ENCODE measurements at regions not wholly inside any gene's neighbourhood (a gene's known extent, or its start where the extent isn't known, plus 50 kb on each side); places are given as distances from the start of the nearest gene placed in this dataset.
A peak's percentile ranks its signal among the peaks of the same experiment; 100 is the strongest.

GRCh38 chr2:64348386-64349130, 105.4 kb upstream of the LGALSL start:
- Histone ChIP-seq H3K4me3 (ENCODE audit: low read depth in 1 of 2, low read length in 2 of 2) (no peak overlapping the region), H3K9ac (ENCODE audit: low read depth in 1 of 2, low read length in 2 of 2) (no peak overlapping the region), H3K27ac (ENCODE audit: low read depth, low read length) (no peak overlapping the region), H3K36me3 (ENCODE audit: control insufficient read depth in 1 of 2, insufficient read depth in 2 of 2, low read length in 2 of 2) (no peaks in the 10 kb centered on the region), H3K4me1 (ENCODE audit: control insufficient read depth in 1 of 2, insufficient read depth in 2 of 2, low read length in 2 of 2) (no peaks in the 10 kb centered on the region), H3K27me3 (ENCODE audit: control insufficient read depth in 1 of 2, insufficient read depth in 2 of 2, low read length in 2 of 2) (no peaks in the 10 kb centered on the region), H3K9me3 (ENCODE audit: control insufficient read depth in 1 of 2, low read length in 2 of 2) (no peaks in the 10 kb centered on the region)

- Histone ChIP-seq H3K4me1 (ENCODE audit: control insufficient read depth in 1 of 2, insufficient read depth in 2 of 2, low read length in 2 of 2) (no peaks in the 10 kb centered on the region), H3K27me3 (ENCODE audit: control insufficient read depth in 1 of 2, insufficient read depth in 2 of 2, low read length in 2 of 2) (no peaks in the 10 kb centered on the region), H3K4me3 (ENCODE audit: low read depth in 1 of 2, low read length in 2 of 2) (no peak overlapping the region), H3K9me3 (ENCODE audit: control insufficient read depth in 1 of 2, low read length in 2 of 2) (no peaks in the 10 kb centered on the region), H3K9ac (ENCODE audit: low read depth in 1 of 2, low read length in 2 of 2) (no peak overlapping the region), H3K36me3 (ENCODE audit: control insufficient read depth in 1 of 2, insufficient read depth in 2 of 2, low read length in 2 of 2) (no peaks in the 10 kb centered on the region), H3K27ac (ENCODE audit: low read depth, low read length) (no peak overlapping the region)
Measured at GRCh38 chr2:64349131-64349530, 104.8 kb upstream of the LGALSL start.

GRCh38 chr2:64350996-64351395, 103.0 kb upstream of the LGALSL start:
- H3K9me3 ChIP-seq (ENCODE audit: control insufficient read depth in 1 of 2, low read length in 2 of 2) = no peaks in the 10 kb centered on the region
- no peaks in the 10 kb centered on the region for H3K36me3 ChIP-seq (ENCODE audit: control insufficient read depth in 1 of 2, insufficient read depth in 2 of 2, low read length in 2 of 2)
- H3K4me1 ChIP-seq (ENCODE audit: control insufficient read depth in 1 of 2, insufficient read depth in 2 of 2, low read length in 2 of 2) = no peaks in the 10 kb centered on the region
- no peak overlapping the region for H3K4me3 ChIP-seq (ENCODE audit: low read depth in 1 of 2, low read length in 2 of 2)
- H3K27ac ChIP-seq (ENCODE audit: low read depth, low read length) = no peak overlapping the region
- H3K27me3 ChIP-seq (ENCODE audit: control insufficient read depth in 1 of 2, insufficient read depth in 2 of 2, low read length in 2 of 2) = no peaks in the 10 kb centered on the region
- H3K9ac ChIP-seq (ENCODE audit: low read depth in 1 of 2, low read length in 2 of 2) = no peak overlapping the region

GRCh38 chr2:64352292-64352691, 101.7 kb upstream of the LGALSL start:
- no peaks in the 10 kb centered on the region for H3K4me1 ChIP-seq (ENCODE audit: control insufficient read depth in 1 of 2, insufficient read depth in 2 of 2, low read length in 2 of 2)
- no peak overlapping the region for H3K4me3 ChIP-seq (ENCODE audit: low read depth in 1 of 2, low read length in 2 of 2)
- no peaks in the 10 kb centered on the region for H3K27me3 ChIP-seq (ENCODE audit: control insufficient read depth in 1 of 2, insufficient read depth in 2 of 2, low read length in 2 of 2)
- no peak overlapping the region for H3K9ac ChIP-seq (ENCODE audit: low read depth in 1 of 2, low read length in 2 of 2)
- H3K9me3 ChIP-seq (ENCODE audit: control insufficient read depth in 1 of 2, low read length in 2 of 2) = no peaks in the 10 kb centered on the region
- H3K27ac ChIP-seq (ENCODE audit: low read depth, low read length) = no peak overlapping the region
- H3K36me3 ChIP-seq (ENCODE audit: control insufficient read depth in 1 of 2, insufficient read depth in 2 of 2, low read length in 2 of 2) = no peaks in the 10 kb centered on the region

GRCh38 chr2:64354857-64355680, 98.9 kb upstream of the LGALSL start:
- Histone ChIP-seq H3K9ac (ENCODE audit: low read depth in 1 of 2, low read length in 2 of 2) (no peak overlapping the region), H3K9me3 (ENCODE audit: control insufficient read depth in 1 of 2, low read length in 2 of 2) (no peaks in the 10 kb centered on the region), H3K27me3 (ENCODE audit: control insufficient read depth in 1 of 2, insufficient read depth in 2 of 2, low read length in 2 of 2) (no peaks in the 10 kb centered on the region), H3K27ac (ENCODE audit: low read depth, low read length) (no peak overlapping the region), H3K36me3 (ENCODE audit: control insufficient read depth in 1 of 2, insufficient read depth in 2 of 2, low read length in 2 of 2) (no peaks in the 10 kb centered on the region), H3K4me1 (ENCODE audit: control insufficient read depth in 1 of 2, insufficient read depth in 2 of 2, low read length in 2 of 2) (peaks cover 6 to 8% of the 10 kb centered on the region in 2 donors), H3K4me3 (ENCODE audit: low read depth in 1 of 2, low read length in 2 of 2) (no peak overlapping the region)

GRCh38 chr2:64356906-64357305, 97.1 kb upstream of the LGALSL start:
- Histone ChIP-seq H3K4me3 (ENCODE audit: low read depth in 1 of 2, low read length in 2 of 2) (no peak overlapping the region), H3K9me3 (ENCODE audit: control insufficient read depth in 1 of 2, low read length in 2 of 2) (no peaks in the 10 kb centered on the region), H3K4me1 (ENCODE audit: control insufficient read depth in 1 of 2, insufficient read depth in 2 of 2, low read length in 2 of 2) (peaks cover 7 to 14% of the 10 kb centered on the region in 2 donors), H3K36me3 (ENCODE audit: control insufficient read depth in 1 of 2, insufficient read depth in 2 of 2, low read length in 2 of 2) (no peaks in the 10 kb centered on the region), H3K27ac (ENCODE audit: low read depth, low read length) (no peak overlapping the region), H3K9ac (ENCODE audit: low read depth in 1 of 2, low read length in 2 of 2) (no peak overlapping the region), H3K27me3 (ENCODE audit: control insufficient read depth in 1 of 2, insufficient read depth in 2 of 2, low read length in 2 of 2) (no peaks in the 10 kb centered on the region)

- no peaks in the 10 kb centered on the region for H3K9me3 ChIP-seq (ENCODE audit: control insufficient read depth in 1 of 2, low read length in 2 of 2)
- peak overlapping the region; percentile 5 to 13 for H3K4me3 ChIP-seq (ENCODE audit: low read depth in 1 of 2, low read length in 2 of 2)
- H3K27ac ChIP-seq (ENCODE audit: low read depth, low read length) = no peak overlapping the region
- peaks cover 7 to 26% of the 10 kb centered on the region in 2 donors for H3K4me1 ChIP-seq (ENCODE audit: control insufficient read depth in 1 of 2, insufficient read depth in 2 of 2, low read length in 2 of 2)
- H3K36me3 ChIP-seq (ENCODE audit: control insufficient read depth in 1 of 2, insufficient read depth in 2 of 2, low read length in 2 of 2) = no peaks in the 10 kb centered on the region
- H3K27me3 ChIP-seq (ENCODE audit: control insufficient read depth in 1 of 2, insufficient read depth in 2 of 2, low read length in 2 of 2) = no peaks in the 10 kb centered on the region
- H3K9ac ChIP-seq (ENCODE audit: low read depth in 1 of 2, low read length in 2 of 2) = peak overlapping the region; percentile 16 to 51
Measured at GRCh38 chr2:64359171-64359891, 94.6 kb upstream of the LGALSL start.

GRCh38 chr2:64359892-64360657, 93.9 kb upstream of the LGALSL start:
- Histone ChIP-seq H3K27me3 (ENCODE audit: control insufficient read depth in 1 of 2, insufficient read depth in 2 of 2, low read length in 2 of 2) (no peaks in the 10 kb centered on the region), H3K9ac (ENCODE audit: low read depth in 1 of 2, low read length in 2 of 2) (peak overlapping the region; percentile 29 to 51), H3K4me3 (ENCODE audit: low read depth in 1 of 2, low read length in 2 of 2) (peak overlapping the region; percentile 5 to 13), H3K27ac (ENCODE audit: low read depth, low read length) (no peak overlapping the region), H3K4me1 (ENCODE audit: control insufficient read depth in 1 of 2, insufficient read depth in 2 of 2, low read length in 2 of 2) (peaks cover 7 to 26% of the 10 kb centered on the region in 2 donors), H3K9me3 (ENCODE audit: control insufficient read depth in 1 of 2, low read length in 2 of 2) (no peaks in the 10 kb centered on the region), H3K36me3 (ENCODE audit: control insufficient read depth in 1 of 2, insufficient read depth in 2 of 2, low read length in 2 of 2) (no peaks in the 10 kb centered on the region)

- Histone ChIP-seq H3K4me3 (ENCODE audit: low read depth in 1 of 2, low read length in 2 of 2) (no peak overlapping the region), H3K4me1 (ENCODE audit: control insufficient read depth in 1 of 2, insufficient read depth in 2 of 2, low read length in 2 of 2) (peaks cover 7 to 26% of the 10 kb centered on the region in 2 donors), H3K27me3 (ENCODE audit: control insufficient read depth in 1 of 2, insufficient read depth in 2 of 2, low read length in 2 of 2) (no peaks in the 10 kb centered on the region), H3K36me3 (ENCODE audit: control insufficient read depth in 1 of 2, insufficient read depth in 2 of 2, low read length in 2 of 2) (no peaks in the 10 kb centered on the region), H3K9ac (ENCODE audit: low read depth in 1 of 2, low read length in 2 of 2) (no peak overlapping the region), H3K27ac (ENCODE audit: low read depth, low read length) (no peak overlapping the region), H3K9me3 (ENCODE audit: control insufficient read depth in 1 of 2, low read length in 2 of 2) (no peaks in the 10 kb centered on the region)
Measured at GRCh38 chr2:64361151-64361938, 92.6 kb upstream of the LGALSL start.
